ENCODE measurements at regions not wholly inside any gene's neighbourhood (a gene's known extent, or its start where the extent isn't known, plus 50 kb on each side); places are given as distances from the start of the nearest gene placed in this dataset.

DNA sequence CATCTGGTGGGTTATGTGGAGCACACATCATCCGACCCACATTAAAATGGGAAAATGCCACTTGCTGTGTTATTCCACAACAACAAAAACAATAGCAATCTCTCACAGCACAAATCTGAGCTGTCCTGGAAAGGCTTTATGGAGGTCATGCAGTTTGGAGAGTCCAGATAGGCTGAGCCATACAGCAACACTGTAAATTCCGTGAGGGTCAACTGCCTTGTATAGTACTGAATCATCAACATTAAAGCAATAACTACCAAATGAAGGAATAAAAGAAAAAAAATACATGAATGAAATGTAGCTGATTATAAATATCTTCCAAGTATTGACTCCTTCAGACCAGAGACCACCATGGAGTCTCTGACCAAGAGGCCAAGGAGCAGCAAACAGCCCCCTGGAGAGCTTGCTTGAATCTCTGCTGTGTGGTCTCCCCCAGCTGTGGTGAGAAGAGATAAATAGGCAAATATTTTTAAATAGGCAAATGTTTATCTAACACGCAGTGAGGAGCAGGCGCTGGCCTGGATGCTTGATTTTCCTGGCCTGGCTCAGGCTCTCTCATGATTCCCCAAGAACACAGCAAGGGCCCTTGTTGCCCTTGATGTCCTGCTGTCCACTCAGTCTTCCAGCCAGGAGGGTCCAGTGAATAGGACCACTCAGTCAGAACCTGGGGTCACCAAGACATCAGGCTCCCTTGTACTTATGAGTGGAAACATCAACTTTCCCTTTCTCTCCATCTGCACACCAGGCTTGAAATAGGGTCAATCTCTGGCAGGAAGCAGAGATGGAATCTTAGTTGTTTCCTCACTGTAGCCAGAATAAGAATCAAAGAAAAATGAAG, 1021.3 kb downstream of the XPNPEP1 start (continued):
- TF ChIP-seq, protein P1, sequence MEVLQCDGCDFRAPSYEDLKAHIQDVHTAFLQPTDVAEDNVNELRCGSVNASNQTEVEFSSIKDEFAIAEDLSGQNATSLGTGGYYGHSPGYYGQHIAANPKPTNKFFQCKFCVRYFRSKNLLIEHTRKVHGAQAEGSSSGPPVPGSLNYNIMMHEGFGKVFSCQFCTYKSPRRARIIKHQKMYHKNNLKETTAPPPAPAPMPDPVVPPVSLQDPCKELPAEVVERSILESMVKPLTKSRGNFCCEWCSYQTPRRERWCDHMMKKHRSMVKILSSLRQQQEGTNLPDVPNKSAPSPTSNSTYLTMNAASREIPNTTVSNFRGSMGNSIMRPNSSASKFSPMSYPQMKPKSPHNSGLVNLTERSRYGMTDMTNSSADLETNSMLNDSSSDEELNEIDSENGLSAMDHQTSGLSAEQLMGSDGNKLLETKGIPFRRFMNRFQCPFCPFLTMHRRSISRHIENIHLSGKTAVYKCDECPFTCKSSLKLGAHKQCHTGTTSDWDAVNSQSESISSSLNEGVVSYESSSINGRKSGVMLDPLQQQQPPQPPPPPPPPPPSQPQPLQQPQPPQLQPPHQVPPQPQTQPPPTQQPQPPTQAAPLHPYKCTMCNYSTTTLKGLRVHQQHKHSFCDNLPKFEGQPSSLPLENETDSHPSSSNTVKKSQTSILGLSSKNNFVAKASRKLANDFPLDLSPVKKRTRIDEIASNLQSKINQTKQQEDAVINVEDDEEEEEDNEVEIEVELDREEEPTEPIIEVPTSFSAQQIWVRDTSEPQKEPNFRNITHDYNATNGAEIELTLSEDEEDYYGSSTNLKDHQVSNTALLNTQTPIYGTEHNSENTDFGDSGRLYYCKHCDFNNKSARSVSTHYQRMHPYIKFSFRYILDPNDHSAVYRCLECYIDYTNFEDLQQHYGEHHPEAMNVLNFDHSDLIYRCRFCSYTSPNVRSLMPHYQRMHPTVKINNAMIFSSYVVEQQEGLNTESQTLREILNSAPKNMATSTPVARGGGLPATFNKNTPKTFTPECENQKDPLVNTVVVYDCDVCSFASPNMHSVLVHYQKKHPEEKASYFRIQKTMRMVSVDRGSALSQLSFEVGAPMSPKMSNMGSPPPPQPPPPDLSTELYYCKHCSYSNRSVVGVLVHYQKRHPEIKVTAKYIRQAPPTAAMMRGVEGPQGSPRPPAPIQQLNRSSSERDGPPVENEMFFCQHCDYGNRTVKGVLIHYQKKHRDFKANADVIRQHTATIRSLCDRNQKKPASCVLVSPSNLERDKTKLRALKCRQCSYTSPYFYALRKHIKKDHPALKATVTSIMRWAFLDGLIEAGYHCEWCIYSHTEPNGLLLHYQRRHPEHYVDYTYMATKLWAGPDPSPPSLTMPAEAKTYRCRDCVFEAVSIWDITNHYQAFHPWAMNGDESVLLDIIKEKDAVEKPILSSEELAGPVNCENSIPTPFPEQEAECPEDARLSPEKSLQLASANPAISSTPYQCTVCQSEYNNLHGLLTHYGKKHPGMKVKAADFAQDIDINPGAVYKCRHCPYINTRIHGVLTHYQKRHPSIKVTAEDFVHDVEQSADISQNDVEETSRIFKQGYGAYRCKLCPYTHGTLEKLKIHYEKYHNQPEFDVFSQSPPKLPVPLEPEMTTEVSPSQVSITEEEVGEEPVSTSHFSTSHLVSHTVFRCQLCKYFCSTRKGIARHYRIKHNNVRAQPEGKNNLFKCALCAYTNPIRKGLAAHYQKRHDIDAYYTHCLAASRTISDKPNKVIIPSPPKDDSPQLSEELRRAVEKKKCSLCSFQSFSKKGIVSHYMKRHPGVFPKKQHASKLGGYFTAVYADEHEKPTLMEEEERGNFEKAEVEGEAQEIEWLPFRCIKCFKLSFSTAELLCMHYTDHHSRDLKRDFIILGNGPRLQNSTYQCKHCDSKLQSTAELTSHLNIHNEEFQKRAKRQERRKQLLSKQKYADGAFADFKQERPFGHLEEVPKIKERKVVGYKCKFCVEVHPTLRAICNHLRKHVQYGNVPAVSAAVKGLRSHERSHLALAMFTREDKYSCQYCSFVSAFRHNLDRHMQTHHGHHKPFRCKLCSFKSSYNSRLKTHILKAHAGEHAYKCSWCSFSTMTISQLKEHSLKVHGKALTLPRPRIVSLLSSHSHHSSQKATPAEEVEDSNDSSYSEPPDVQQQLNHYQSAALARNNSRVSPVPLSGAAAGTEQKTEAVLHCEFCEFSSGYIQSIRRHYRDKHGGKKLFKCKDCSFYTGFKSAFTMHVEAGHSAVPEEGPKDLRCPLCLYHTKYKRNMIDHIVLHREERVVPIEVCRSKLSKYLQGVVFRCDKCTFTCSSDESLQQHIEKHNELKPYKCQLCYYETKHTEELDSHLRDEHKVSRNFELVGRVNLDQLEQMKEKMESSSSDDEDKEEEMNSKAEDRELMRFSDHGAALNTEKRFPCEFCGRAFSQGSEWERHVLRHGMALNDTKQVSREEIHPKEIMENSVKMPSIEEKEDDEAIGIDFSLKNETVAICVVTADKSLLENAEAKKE (CRISPR knock-in tag; IDR thresholded peaks at IDR 0.05) = no peak
- TF ChIP-seq ZNF114 (CRISPR knock-in tag; IDR thresholded peaks at IDR 0.05) (no peak), STAT1 (IDR thresholded peaks at IDR 0.05; ENCODE audit: unreplicated experiment) (no peak), CREB1 (CRISPR knock-in tag; IDR thresholded peaks at IDR 0.05; ENCODE audit: low read depth) (no peak)
- TF ChIP-seq, protein P2, sequence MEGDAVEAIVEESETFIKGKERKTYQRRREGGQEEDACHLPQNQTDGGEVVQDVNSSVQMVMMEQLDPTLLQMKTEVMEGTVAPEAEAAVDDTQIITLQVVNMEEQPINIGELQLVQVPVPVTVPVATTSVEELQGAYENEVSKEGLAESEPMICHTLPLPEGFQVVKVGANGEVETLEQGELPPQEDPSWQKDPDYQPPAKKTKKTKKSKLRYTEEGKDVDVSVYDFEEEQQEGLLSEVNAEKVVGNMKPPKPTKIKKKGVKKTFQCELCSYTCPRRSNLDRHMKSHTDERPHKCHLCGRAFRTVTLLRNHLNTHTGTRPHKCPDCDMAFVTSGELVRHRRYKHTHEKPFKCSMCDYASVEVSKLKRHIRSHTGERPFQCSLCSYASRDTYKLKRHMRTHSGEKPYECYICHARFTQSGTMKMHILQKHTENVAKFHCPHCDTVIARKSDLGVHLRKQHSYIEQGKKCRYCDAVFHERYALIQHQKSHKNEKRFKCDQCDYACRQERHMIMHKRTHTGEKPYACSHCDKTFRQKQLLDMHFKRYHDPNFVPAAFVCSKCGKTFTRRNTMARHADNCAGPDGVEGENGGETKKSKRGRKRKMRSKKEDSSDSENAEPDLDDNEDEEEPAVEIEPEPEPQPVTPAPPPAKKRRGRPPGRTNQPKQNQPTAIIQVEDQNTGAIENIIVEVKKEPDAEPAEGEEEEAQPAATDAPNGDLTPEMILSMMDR (conservative IDR thresholded peaks at IDR 0.05; ENCODE audit: low read depth in 2 of 2) = no peak
- TF ChIP-seq, protein P3, sequence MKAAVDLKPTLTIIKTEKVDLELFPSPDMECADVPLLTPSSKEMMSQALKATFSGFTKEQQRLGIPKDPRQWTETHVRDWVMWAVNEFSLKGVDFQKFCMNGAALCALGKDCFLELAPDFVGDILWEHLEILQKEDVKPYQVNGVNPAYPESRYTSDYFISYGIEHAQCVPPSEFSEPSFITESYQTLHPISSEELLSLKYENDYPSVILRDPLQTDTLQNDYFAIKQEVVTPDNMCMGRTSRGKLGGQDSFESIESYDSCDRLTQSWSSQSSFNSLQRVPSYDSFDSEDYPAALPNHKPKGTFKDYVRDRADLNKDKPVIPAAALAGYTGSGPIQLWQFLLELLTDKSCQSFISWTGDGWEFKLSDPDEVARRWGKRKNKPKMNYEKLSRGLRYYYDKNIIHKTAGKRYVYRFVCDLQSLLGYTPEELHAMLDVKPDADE (IDR thresholded peaks at IDR 0.05) = no peak
- TF ChIP-seq, protein P4, sequence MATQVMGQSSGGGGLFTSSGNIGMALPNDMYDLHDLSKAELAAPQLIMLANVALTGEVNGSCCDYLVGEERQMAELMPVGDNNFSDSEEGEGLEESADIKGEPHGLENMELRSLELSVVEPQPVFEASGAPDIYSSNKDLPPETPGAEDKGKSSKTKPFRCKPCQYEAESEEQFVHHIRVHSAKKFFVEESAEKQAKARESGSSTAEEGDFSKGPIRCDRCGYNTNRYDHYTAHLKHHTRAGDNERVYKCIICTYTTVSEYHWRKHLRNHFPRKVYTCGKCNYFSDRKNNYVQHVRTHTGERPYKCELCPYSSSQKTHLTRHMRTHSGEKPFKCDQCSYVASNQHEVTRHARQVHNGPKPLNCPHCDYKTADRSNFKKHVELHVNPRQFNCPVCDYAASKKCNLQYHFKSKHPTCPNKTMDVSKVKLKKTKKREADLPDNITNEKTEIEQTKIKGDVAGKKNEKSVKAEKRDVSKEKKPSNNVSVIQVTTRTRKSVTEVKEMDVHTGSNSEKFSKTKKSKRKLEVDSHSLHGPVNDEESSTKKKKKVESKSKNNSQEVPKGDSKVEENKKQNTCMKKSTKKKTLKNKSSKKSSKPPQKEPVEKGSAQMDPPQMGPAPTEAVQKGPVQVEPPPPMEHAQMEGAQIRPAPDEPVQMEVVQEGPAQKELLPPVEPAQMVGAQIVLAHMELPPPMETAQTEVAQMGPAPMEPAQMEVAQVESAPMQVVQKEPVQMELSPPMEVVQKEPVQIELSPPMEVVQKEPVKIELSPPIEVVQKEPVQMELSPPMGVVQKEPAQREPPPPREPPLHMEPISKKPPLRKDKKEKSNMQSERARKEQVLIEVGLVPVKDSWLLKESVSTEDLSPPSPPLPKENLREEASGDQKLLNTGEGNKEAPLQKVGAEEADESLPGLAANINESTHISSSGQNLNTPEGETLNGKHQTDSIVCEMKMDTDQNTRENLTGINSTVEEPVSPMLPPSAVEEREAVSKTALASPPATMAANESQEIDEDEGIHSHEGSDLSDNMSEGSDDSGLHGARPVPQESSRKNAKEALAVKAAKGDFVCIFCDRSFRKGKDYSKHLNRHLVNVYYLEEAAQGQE (IDR thresholded peaks at IDR 0.05; ENCODE audit: unreplicated experiment) = no peak

Data from GM23338 (cell line).